Neural cell (in vitro differentiated cells): ENCODE measurements at regions not wholly inside any gene's neighbourhood (a gene's known extent, or its start where the extent isn't known, plus 50 kb on each side); places are given as distances from the start of the nearest gene placed in this dataset.

Experiments used
- EP300 ChIP-seq: fragments of 450-650 bp; conservative IDR thresholded peaks from 2 replicates; pipeline ENCODE4 v1.6.1; 2014; ENCODE audit warnings: antibody characterized with exemption, mild to moderate bottlenecking, moderate library complexity; ENCODE audit not compliant: poor library complexity, severe bottlenecking
- EZH2 ChIP-seq: fragments of 200-600, 300-800 bp; shearing (Covaris generic), sonication (generic); IDR thresholded peaks from 2 replicates; pipeline ENCODE4 v1.6.1; 2014; ENCODE audit warnings: antibody characterized with exemption, low read length, borderline replicate concordance, mild to moderate bottlenecking; ENCODE audit not compliant: insufficient read depth, poor library complexity, severe bottlenecking
- POLR2AphosphoS5 ChIP-seq: IDR thresholded peaks from 2 replicates; pipeline ENCODE4 v1.6.1; 2012
- RAD21 ChIP-seq: fragments of 450-650 bp; conservative IDR thresholded peaks from 2 replicates; pipeline ENCODE4 v1.6.1; 2014; ENCODE audit warnings: antibody characterized with exemption, mild to moderate bottlenecking, moderate library complexity
- SMC3 ChIP-seq: fragments of 450-650 bp; conservative IDR thresholded peaks from 2 replicates; pipeline ENCODE4 v1.6.1; 2014; ENCODE audit warnings: antibody characterized with exemption, mild to moderate bottlenecking, moderate library complexity; ENCODE audit not compliant: poor library complexity
- TAF1 ChIP-seq: IDR thresholded peaks from 2 replicates; pipeline ENCODE4 v1.6.1; 2012; ENCODE audit warnings: low read depth
- TF ChIP-seq, protein P1 (sequence below): fragments of 450-650 bp; IDR thresholded peaks from 2 replicates; pipeline ENCODE4 v1.5.1; 2014; ENCODE audit warnings: antibody characterized with exemption, mild to moderate bottlenecking, moderate library complexity; ENCODE audit not compliant: poor library complexity, severe bottlenecking
- TF ChIP-seq, protein P2 (sequence below): IDR thresholded peaks from 2 replicates; pipeline ENCODE4 v1.6.1; 2012; ENCODE audit warnings: borderline replicate concordance

DNA sequence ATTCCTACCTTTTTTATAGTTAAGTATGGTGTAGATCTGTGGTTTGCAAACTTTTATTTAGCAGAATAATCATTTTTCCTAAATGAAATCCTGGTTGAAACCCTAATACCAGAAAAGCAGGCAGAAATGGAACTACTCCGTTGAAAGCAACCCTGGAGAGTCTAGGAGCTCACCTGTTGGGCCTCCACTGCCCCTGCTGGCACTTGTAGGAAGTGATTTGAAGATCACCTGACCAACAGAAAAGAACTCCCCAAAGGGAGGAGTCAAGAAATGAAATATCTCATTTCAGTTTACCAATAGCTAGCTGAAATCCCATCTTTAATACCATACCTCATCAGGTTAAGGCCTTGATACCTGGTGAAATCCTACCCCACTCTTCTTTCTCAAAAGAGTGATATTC lies 277.1 kb downstream of the KLHL13 start:
- TF ChIP-seq POLR2AphosphoS5: no peak
- TF ChIP-seq, protein P1, sequence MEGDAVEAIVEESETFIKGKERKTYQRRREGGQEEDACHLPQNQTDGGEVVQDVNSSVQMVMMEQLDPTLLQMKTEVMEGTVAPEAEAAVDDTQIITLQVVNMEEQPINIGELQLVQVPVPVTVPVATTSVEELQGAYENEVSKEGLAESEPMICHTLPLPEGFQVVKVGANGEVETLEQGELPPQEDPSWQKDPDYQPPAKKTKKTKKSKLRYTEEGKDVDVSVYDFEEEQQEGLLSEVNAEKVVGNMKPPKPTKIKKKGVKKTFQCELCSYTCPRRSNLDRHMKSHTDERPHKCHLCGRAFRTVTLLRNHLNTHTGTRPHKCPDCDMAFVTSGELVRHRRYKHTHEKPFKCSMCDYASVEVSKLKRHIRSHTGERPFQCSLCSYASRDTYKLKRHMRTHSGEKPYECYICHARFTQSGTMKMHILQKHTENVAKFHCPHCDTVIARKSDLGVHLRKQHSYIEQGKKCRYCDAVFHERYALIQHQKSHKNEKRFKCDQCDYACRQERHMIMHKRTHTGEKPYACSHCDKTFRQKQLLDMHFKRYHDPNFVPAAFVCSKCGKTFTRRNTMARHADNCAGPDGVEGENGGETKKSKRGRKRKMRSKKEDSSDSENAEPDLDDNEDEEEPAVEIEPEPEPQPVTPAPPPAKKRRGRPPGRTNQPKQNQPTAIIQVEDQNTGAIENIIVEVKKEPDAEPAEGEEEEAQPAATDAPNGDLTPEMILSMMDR: no peak
- TF ChIP-seq RAD21: no peak
- TF ChIP-seq EZH2: no peak
- no peak for TF ChIP-seq EP300
- no peak for TF ChIP-seq TAF1
- TF ChIP-seq SMC3: no peak
- TF ChIP-seq, protein P2, sequence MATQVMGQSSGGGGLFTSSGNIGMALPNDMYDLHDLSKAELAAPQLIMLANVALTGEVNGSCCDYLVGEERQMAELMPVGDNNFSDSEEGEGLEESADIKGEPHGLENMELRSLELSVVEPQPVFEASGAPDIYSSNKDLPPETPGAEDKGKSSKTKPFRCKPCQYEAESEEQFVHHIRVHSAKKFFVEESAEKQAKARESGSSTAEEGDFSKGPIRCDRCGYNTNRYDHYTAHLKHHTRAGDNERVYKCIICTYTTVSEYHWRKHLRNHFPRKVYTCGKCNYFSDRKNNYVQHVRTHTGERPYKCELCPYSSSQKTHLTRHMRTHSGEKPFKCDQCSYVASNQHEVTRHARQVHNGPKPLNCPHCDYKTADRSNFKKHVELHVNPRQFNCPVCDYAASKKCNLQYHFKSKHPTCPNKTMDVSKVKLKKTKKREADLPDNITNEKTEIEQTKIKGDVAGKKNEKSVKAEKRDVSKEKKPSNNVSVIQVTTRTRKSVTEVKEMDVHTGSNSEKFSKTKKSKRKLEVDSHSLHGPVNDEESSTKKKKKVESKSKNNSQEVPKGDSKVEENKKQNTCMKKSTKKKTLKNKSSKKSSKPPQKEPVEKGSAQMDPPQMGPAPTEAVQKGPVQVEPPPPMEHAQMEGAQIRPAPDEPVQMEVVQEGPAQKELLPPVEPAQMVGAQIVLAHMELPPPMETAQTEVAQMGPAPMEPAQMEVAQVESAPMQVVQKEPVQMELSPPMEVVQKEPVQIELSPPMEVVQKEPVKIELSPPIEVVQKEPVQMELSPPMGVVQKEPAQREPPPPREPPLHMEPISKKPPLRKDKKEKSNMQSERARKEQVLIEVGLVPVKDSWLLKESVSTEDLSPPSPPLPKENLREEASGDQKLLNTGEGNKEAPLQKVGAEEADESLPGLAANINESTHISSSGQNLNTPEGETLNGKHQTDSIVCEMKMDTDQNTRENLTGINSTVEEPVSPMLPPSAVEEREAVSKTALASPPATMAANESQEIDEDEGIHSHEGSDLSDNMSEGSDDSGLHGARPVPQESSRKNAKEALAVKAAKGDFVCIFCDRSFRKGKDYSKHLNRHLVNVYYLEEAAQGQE: no peak
